ENCODE measurements at regions not wholly inside any gene's neighbourhood (a gene's known extent, or its start where the extent isn't known, plus 50 kb on each side); places are given as distances from the start of the nearest gene placed in this dataset.
"Not testable (repeated sequence)": the region's sequence is repeated elsewhere in the genome, so short reads cannot be mapped to it uniquely, and the experiment has no call there.

DNA sequence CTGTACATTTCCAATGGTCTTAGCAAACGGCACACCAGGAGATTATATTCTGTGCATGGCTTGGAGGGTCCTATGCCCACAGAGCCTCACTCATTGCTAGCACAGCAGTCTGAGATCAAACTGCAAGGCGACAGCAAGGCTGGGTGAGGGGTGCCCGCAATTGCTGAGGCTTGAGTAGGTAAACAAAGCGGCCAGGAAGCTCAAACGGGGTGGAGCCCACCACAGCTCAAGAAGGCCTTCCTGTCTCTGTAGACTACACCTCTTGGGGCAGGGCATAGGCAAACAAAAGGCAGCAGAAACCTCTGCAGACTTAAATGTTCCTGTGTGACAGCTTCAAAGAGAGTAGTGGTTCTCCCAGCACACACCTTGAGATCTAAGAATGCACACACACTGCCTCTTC, 91.3 kb downstream of the OR4A5 start:
- in situ Hi-C loops (cut with HindIII; ENCODE audit: low pct_unique_long_range_greater_than_20kb, low sequenced_read_pairs); DNase-seq (ENCODE audit: low read depth in 1 of 2, low spot score in 1 of 2): not testable (repeated sequence)

- in situ Hi-C loops (cut with HindIII; ENCODE audit: low pct_unique_long_range_greater_than_20kb, low sequenced_read_pairs), result no loop called here
- TF ChIP-seq JUND (IDR thresholded peaks at IDR 0.05; ENCODE audit: low read depth), result no peak
- no peak for DNase-seq (ENCODE audit: low read depth in 1 of 2, low spot score in 1 of 2)
Observed at GRCh38 chr11:54832676-54833075, 126.0 kb downstream of the OR4A5 start.

GRCh38 chr11:54855047-54855446, 148.4 kb downstream of the OR4A5 start:
- peak in 1 of 2 experiments; percentile 8 for DNase-seq (ENCODE audit: low read depth in 1 of 2, low spot score in 1 of 2)
- in situ Hi-C loops (cut with HindIII; ENCODE audit: low pct_unique_long_range_greater_than_20kb, low sequenced_read_pairs), result not testable (repeated sequence)
